ENCODE measurements at regions not wholly inside any gene's neighbourhood (a gene's known extent, or its start where the extent isn't known, plus 50 kb on each side); places are given as distances from the start of the nearest gene placed in this dataset.

DNA sequence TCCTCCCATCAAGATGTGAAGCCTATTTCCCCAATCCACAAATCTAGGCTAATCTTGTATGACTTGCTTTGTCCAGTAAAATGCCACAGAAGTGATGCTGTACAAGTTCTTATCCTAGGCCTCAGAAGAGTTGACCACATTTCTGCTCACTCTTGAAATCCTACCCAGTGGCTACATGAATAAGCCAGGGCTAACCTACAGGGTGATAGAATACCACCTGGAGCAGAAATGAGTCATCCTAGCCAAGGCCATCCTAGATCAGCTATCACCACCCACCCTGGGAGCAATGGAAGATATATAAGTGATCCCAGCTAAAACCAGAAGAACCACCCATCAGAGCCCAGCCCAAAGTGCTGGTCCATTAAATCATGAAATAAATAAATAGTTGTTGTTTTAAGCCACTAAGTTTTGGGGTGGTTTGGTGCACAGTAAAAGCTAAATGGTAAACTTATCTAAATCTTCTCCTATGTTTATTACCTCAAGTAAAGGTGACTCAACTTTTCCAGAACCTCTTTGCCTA, 105.1 kb downstream of the RPS29 start:
- TF ChIP-seq, protein P1, sequence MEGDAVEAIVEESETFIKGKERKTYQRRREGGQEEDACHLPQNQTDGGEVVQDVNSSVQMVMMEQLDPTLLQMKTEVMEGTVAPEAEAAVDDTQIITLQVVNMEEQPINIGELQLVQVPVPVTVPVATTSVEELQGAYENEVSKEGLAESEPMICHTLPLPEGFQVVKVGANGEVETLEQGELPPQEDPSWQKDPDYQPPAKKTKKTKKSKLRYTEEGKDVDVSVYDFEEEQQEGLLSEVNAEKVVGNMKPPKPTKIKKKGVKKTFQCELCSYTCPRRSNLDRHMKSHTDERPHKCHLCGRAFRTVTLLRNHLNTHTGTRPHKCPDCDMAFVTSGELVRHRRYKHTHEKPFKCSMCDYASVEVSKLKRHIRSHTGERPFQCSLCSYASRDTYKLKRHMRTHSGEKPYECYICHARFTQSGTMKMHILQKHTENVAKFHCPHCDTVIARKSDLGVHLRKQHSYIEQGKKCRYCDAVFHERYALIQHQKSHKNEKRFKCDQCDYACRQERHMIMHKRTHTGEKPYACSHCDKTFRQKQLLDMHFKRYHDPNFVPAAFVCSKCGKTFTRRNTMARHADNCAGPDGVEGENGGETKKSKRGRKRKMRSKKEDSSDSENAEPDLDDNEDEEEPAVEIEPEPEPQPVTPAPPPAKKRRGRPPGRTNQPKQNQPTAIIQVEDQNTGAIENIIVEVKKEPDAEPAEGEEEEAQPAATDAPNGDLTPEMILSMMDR (IDR thresholded peaks at IDR 0.05) = no peak
- TF ChIP-seq RAD21 (IDR thresholded peaks at IDR 0.05; ENCODE audit: low read length) = no peak

All from SK-N-SH (cell line).